Fibroblast of lung (primary cell): ENCODE measurements at regions not wholly inside any gene's neighbourhood (a gene's known extent, or its start where the extent isn't known, plus 50 kb on each side); places are given as distances from the start of the nearest gene placed in this dataset.

Experiments
- DNase-seq, 2 donors: peaks; one replicate each; pipeline versions ENCODE4 v3.0.0 to v3.0.0-alpha.2; 2010; ENCODE audit warnings: low read depth in 2 of 2
- H2AFZ ChIP-seq: 2 replicates; pipeline ENCODE4 v1.5.1; 2012; ENCODE audit warnings: low read length, control low read depth, inconsistent platforms
- H3K27ac ChIP-seq: 2 replicates; pipeline ENCODE4 v1.5.1; 2011; ENCODE audit warnings: low read length, control low read depth; ENCODE audit not compliant: insufficient read depth
- H3K27me3 ChIP-seq: 2 replicates; pipeline ENCODE4 v1.5.1; 2011; ENCODE audit warnings: mild to moderate bottlenecking, low read length; ENCODE audit not compliant: control insufficient read depth, insufficient read depth
- H3K36me3 ChIP-seq: 2 replicates; pipeline ENCODE4 v1.5.1; 2011; ENCODE audit warnings: low read length; ENCODE audit not compliant: control insufficient read depth, insufficient read depth
- H3K4me1 ChIP-seq: 2 replicates; pipeline ENCODE4 v1.5.1; 2011; ENCODE audit warnings: low read length; ENCODE audit not compliant: control insufficient read depth, insufficient read depth; ENCODE audit errors: extremely low read depth
- H3K4me2 ChIP-seq: 2 replicates; pipeline ENCODE4 v1.5.1; 2011; ENCODE audit warnings: low read length, control low read depth; ENCODE audit not compliant: insufficient read depth; ENCODE audit errors: extremely low read depth
- H3K4me3 ChIP-seq, 4 experiments: fragments of 200-600 bp in 1 of 4; sonication (generic) in 1 of 4; replicated peaks in 1 of 4; 2 replicates each; pipeline ENCODE4 v1.5.1; 2011 to 2016; ENCODE audit warnings: low read length in 4 of 4, low read depth in 3 of 4, mild to moderate bottlenecking in 3 of 4, control low read depth in 2 of 4, inconsistent platforms in 1 of 4, mixed read lengths in 1 of 4; ENCODE audit not compliant: insufficient read depth in 1 of 4; ENCODE audit errors: control extremely low read depth in 1 of 4
- H3K79me2 ChIP-seq: 2 replicates; pipeline ENCODE4 v1.5.1; 2012; ENCODE audit warnings: mild to moderate bottlenecking, low read length, inconsistent platforms; ENCODE audit not compliant: control insufficient read depth, insufficient read depth
- H3K9ac ChIP-seq: 2 replicates; pipeline ENCODE4 v1.5.1; 2011; ENCODE audit warnings: mild to moderate bottlenecking, low read length, control low read depth; ENCODE audit not compliant: insufficient read depth
- H3K9me3 ChIP-seq: 2 replicates; pipeline ENCODE4 v1.5.1; 2012; ENCODE audit warnings: low read depth, low read length; ENCODE audit not compliant: control insufficient read depth, insufficient read depth
- H4K20me1 ChIP-seq: 2 replicates; pipeline ENCODE4 v1.5.1; 2011; ENCODE audit warnings: low read length; ENCODE audit not compliant: control insufficient read depth, insufficient read depth; ENCODE audit errors: extremely low read depth
- CTCF ChIP-seq, 2 donors: IDR thresholded peaks in 1 of 2; conservative IDR thresholded peaks in 1 of 2; 1 replicate in 1 of 2; 2 replicates in 1 of 2; pipeline ENCODE4 v1.5.1; 2011 to 2012; ENCODE audit warnings: low read length in 2 of 2, control low read depth in 1 of 2, inconsistent platforms in 1 of 2, low read depth in 1 of 2, mild to moderate bottlenecking in 1 of 2
- EZH2 ChIP-seq: IDR thresholded peaks from 2 replicates; pipeline ENCODE4 v1.5.1; 2012; ENCODE audit warnings: low read length, control low read depth, mild to moderate bottlenecking; ENCODE audit errors: missing control alignments

GRCh38 chr15:38163658-38164057 is 89.0 kb upstream of the SPRED1 start:
- H2AFZ ChIP-seq = no peak overlapping the region
- no peaks in the 10 kb centered on the region for H3K27me3 ChIP-seq
- peaks cover under 1% of the 10 kb centered on the region for H3K4me1 ChIP-seq
- H3K9ac ChIP-seq = no peak overlapping the region
- TF ChIP-seq EZH2 = no peak
- no peak for TF ChIP-seq CTCF (conservative IDR thresholded peaks at IDR 0.05 in 1 of 2, IDR thresholded peaks at IDR 0.05 in 1 of 2; ENCODE audit: low read depth in 1 of 2, low read length in 2 of 2)
- H3K79me2 ChIP-seq = no peaks in the 10 kb centered on the region
- no peaks in the 10 kb centered on the region for H3K9me3 ChIP-seq
- no peak overlapping the region for H3K4me3 ChIP-seq
- H3K4me2 ChIP-seq = no peak overlapping the region
- H3K36me3 ChIP-seq = no peaks in the 10 kb centered on the region
- DNase-seq = no peak
- H3K27ac ChIP-seq = no peak overlapping the region
- H4K20me1 ChIP-seq = no peaks in the 10 kb centered on the region

- Histone ChIP-seq H4K20me1 (no peaks in the 10 kb centered on the region), H3K79me2 (no peaks in the 10 kb centered on the region), H3K9me3 (no peaks in the 10 kb centered on the region), H3K4me3 (no peak overlapping the region), H3K27me3 (no peaks in the 10 kb centered on the region), H3K4me1 (peaks cover 2% of the 10 kb centered on the region), H3K27ac (no peak overlapping the region), H3K9ac (no peak overlapping the region), H3K4me2 (no peak overlapping the region), H3K36me3 (no peaks in the 10 kb centered on the region), H2AFZ (no peak overlapping the region)
- no peak for DNase-seq
- TF ChIP-seq CTCF (conservative IDR thresholded peaks at IDR 0.05 in 1 of 2, IDR thresholded peaks at IDR 0.05 in 1 of 2; ENCODE audit: low read depth in 1 of 2, low read length in 2 of 2) (no peak), EZH2 (no peak)
Observed at GRCh38 chr15:38164061-38164460, 88.6 kb upstream of the SPRED1 start.

GRCh38 chr15:38164507-38164906 is 88.1 kb upstream of the SPRED1 start:
- H3K27me3 ChIP-seq = no peaks in the 10 kb centered on the region
- DNase-seq = no peak
- H3K4me3 ChIP-seq = no peak overlapping the region
- H3K79me2 ChIP-seq = no peaks in the 10 kb centered on the region
- no peak overlapping the region for H3K27ac ChIP-seq
- H3K4me2 ChIP-seq = no peak overlapping the region
- TF ChIP-seq EZH2 (no peak), CTCF (conservative IDR thresholded peaks at IDR 0.05 in 1 of 2, IDR thresholded peaks at IDR 0.05 in 1 of 2; ENCODE audit: low read depth in 1 of 2, low read length in 2 of 2) (no peak)
- no peaks in the 10 kb centered on the region for H4K20me1 ChIP-seq
- H3K9me3 ChIP-seq = no peaks in the 10 kb centered on the region
- no peaks in the 10 kb centered on the region for H3K36me3 ChIP-seq
- H3K4me1 ChIP-seq = peaks cover 2% of the 10 kb centered on the region
- H3K9ac ChIP-seq = no peak overlapping the region
- no peak overlapping the region for H2AFZ ChIP-seq
